ENCODE measurements at regions not wholly inside any gene's neighbourhood (a gene's known extent, or its start where the extent isn't known, plus 50 kb on each side); places are given as distances from the start of the nearest gene placed in this dataset.

- in situ Hi-C loops (cut with MboI; ENCODE audit: low pct_unique_long_range_greater_than_20kb, low sequenced_read_pairs, unreplicated experiment): no loop called here
- TF ChIP-seq CTCF (IDR thresholded peaks at IDR 0.05; ENCODE audit: extremely low read depth, insufficient read depth, missing control alignments): no peak
- DNase-seq (ENCODE audit: low spot score): no peak
Measured at GRCh38 chr11:19351426-19351825, 110.7 kb upstream of the E2F8 start.

- no peak for TF ChIP-seq CTCF (IDR thresholded peaks at IDR 0.05; ENCODE audit: extremely low read depth, insufficient read depth, missing control alignments)
- no peak for DNase-seq (ENCODE audit: low spot score)
- in situ Hi-C loops (cut with MboI; ENCODE audit: low pct_unique_long_range_greater_than_20kb, low sequenced_read_pairs, unreplicated experiment): no loop called here
Measured at GRCh38 chr11:19350160-19350559, 109.4 kb upstream of the E2F8 start.

- in situ Hi-C loops (cut with MboI; ENCODE audit: low pct_unique_long_range_greater_than_20kb, low sequenced_read_pairs, unreplicated experiment): no loop called here
- DNase-seq (ENCODE audit: low spot score): no peak
- no peak for TF ChIP-seq CTCF (IDR thresholded peaks at IDR 0.05; ENCODE audit: extremely low read depth, insufficient read depth, missing control alignments)
Measured at GRCh38 chr11:19349340-19350025, 108.7 kb upstream of the E2F8 start.

- no peak for DNase-seq (ENCODE audit: low spot score)
- TF ChIP-seq CTCF (IDR thresholded peaks at IDR 0.05; ENCODE audit: extremely low read depth, insufficient read depth, missing control alignments): no peak
- in situ Hi-C loops (cut with MboI; ENCODE audit: low pct_unique_long_range_greater_than_20kb, low sequenced_read_pairs, unreplicated experiment): no loop called here
Measured at GRCh38 chr11:19347911-19348310, 107.2 kb upstream of the E2F8 start.

- in situ Hi-C loops (cut with MboI; ENCODE audit: low pct_unique_long_range_greater_than_20kb, low sequenced_read_pairs, unreplicated experiment): no loop called here
- TF ChIP-seq CTCF (IDR thresholded peaks at IDR 0.05; ENCODE audit: extremely low read depth, insufficient read depth, missing control alignments): no peak
- peak; percentile 68 for DNase-seq (ENCODE audit: low spot score)
Measured at GRCh38 chr11:19345848-19346681, 105.3 kb upstream of the E2F8 start.

- DNase-seq (ENCODE audit: low spot score): no peak
- in situ Hi-C loops (cut with MboI; ENCODE audit: low pct_unique_long_range_greater_than_20kb, low sequenced_read_pairs, unreplicated experiment): no loop called here
- TF ChIP-seq CTCF (IDR thresholded peaks at IDR 0.05; ENCODE audit: extremely low read depth, insufficient read depth, missing control alignments): no peak
Measured at GRCh38 chr11:19345519-19345847, 104.7 kb upstream of the E2F8 start.
